Fibroblast of lung (primary cell): ENCODE measurements at regions not wholly inside any gene's neighbourhood (a gene's known extent, or its start where the extent isn't known, plus 50 kb on each side); places are given as distances from the start of the nearest gene placed in this dataset.
"Not testable (repeated sequence)": the region's sequence is repeated elsewhere in the genome, so short reads cannot be mapped to it uniquely, and the experiment has no call there.

Experiments used
- DNase-seq, 2 donors: peaks; one replicate each; pipeline versions ENCODE4 v3.0.0 to v3.0.0-alpha.2; 2010; ENCODE audit warnings: low read depth in 2 of 2
- H2AFZ ChIP-seq: 2 replicates; pipeline ENCODE4 v1.5.1; 2012; ENCODE audit warnings: low read length, control low read depth, inconsistent platforms
- H3K27ac ChIP-seq: 2 replicates; pipeline ENCODE4 v1.5.1; 2011; ENCODE audit warnings: low read length, control low read depth; ENCODE audit not compliant: insufficient read depth
- H3K27me3 ChIP-seq: 2 replicates; pipeline ENCODE4 v1.5.1; 2011; ENCODE audit warnings: mild to moderate bottlenecking, low read length; ENCODE audit not compliant: control insufficient read depth, insufficient read depth
- H3K36me3 ChIP-seq: 2 replicates; pipeline ENCODE4 v1.5.1; 2011; ENCODE audit warnings: low read length; ENCODE audit not compliant: control insufficient read depth, insufficient read depth
- H3K4me1 ChIP-seq: 2 replicates; pipeline ENCODE4 v1.5.1; 2011; ENCODE audit warnings: low read length; ENCODE audit not compliant: control insufficient read depth, insufficient read depth; ENCODE audit errors: extremely low read depth
- H3K4me2 ChIP-seq: 2 replicates; pipeline ENCODE4 v1.5.1; 2011; ENCODE audit warnings: low read length, control low read depth; ENCODE audit not compliant: insufficient read depth; ENCODE audit errors: extremely low read depth
- H3K4me3 ChIP-seq, 4 experiments: fragments of 200-600 bp in 1 of 4; sonication (generic) in 1 of 4; replicated peaks in 1 of 4; 2 replicates each; pipeline ENCODE4 v1.5.1; 2011 to 2016; ENCODE audit warnings: low read length in 4 of 4, low read depth in 3 of 4, mild to moderate bottlenecking in 3 of 4, control low read depth in 2 of 4, inconsistent platforms in 1 of 4, mixed read lengths in 1 of 4; ENCODE audit not compliant: insufficient read depth in 1 of 4; ENCODE audit errors: control extremely low read depth in 1 of 4
- H3K79me2 ChIP-seq: 2 replicates; pipeline ENCODE4 v1.5.1; 2012; ENCODE audit warnings: mild to moderate bottlenecking, low read length, inconsistent platforms; ENCODE audit not compliant: control insufficient read depth, insufficient read depth
- H3K9ac ChIP-seq: 2 replicates; pipeline ENCODE4 v1.5.1; 2011; ENCODE audit warnings: mild to moderate bottlenecking, low read length, control low read depth; ENCODE audit not compliant: insufficient read depth
- H3K9me3 ChIP-seq: 2 replicates; pipeline ENCODE4 v1.5.1; 2012; ENCODE audit warnings: low read depth, low read length; ENCODE audit not compliant: control insufficient read depth, insufficient read depth
- H4K20me1 ChIP-seq: 2 replicates; pipeline ENCODE4 v1.5.1; 2011; ENCODE audit warnings: low read length; ENCODE audit not compliant: control insufficient read depth, insufficient read depth; ENCODE audit errors: extremely low read depth
- EZH2 ChIP-seq: IDR thresholded peaks from 2 replicates; pipeline ENCODE4 v1.5.1; 2012; ENCODE audit warnings: low read length, control low read depth, mild to moderate bottlenecking; ENCODE audit errors: missing control alignments
- TF ChIP-seq, protein P1 (sequence below), 2 donors: IDR thresholded peaks in 1 of 2; conservative IDR thresholded peaks in 1 of 2; 1 replicate in 1 of 2; 2 replicates in 1 of 2; pipeline ENCODE4 v1.5.1; 2011 to 2012; ENCODE audit warnings: low read length in 2 of 2, control low read depth in 1 of 2, inconsistent platforms in 1 of 2, low read depth in 1 of 2, mild to moderate bottlenecking in 1 of 2

DNA sequence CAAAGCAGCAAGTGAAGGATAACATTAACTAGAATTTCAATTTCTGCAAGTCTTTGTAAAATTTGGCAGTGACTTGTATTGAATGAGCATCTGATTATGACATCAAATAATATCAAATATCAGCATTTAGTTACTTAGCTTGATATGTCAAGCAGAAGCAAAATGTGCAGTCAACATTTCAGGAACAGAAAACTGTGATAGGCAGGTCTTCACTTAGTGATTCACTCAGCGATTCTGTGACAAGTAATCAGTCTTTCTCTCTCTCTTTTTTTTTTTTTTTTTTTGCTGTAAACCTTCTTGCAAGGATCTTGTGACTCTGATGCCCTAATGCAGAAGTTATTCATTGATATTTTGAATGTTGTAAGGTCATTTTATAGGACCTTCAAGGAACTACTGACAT, 307.1 kb downstream of the MTERF1 start:
- DNase-seq: no peak
- no peak overlapping the region for H3K27ac ChIP-seq

DNA sequence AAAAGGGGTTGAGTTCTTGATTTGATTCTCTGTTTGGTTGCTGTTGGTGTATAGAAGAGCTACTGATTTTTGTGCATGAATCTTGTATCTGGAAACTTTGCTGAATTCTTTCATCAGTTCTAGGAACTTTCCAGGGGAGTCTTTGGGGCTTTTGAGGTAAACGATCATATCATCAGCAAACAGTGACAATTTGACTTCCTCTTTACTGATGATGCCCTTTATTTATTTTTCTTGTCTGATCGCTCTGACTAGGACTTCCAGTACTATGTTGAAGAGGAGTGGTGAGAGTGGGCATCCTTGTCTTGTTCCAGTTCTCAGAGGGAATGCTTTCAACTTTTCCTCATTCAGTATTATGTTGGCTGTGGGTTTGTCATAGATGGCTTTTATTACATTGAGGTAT, 304.0 kb downstream of the MTERF1 start:
- H3K4me1 ChIP-seq, H3K27ac ChIP-seq, H3K4me2 ChIP-seq, H3K4me3 ChIP-seq, DNase-seq, H3K27me3 ChIP-seq, H4K20me1 ChIP-seq, H3K36me3 ChIP-seq, H3K79me2 ChIP-seq, H3K9me3 ChIP-seq, H2AFZ ChIP-seq, H3K9ac ChIP-seq: not testable (repeated sequence)

More for the DNA sequence above, 307.1 kb downstream of the MTERF1 start:
- Histone ChIP-seq H2AFZ (no peak overlapping the region), H3K9me3 (no peaks in the 10 kb centered on the region), H3K4me2 (no peak overlapping the region), H4K20me1 (no peaks in the 10 kb centered on the region), H3K4me3 (no peak overlapping the region), H3K79me2 (no peaks in the 10 kb centered on the region), H3K4me1 (no peaks in the 10 kb centered on the region), H3K9ac (no peak overlapping the region), H3K36me3 (no peaks in the 10 kb centered on the region), H3K27me3 (no peaks in the 10 kb centered on the region)
- TF ChIP-seq EZH2: no peak
- TF ChIP-seq, protein P1, sequence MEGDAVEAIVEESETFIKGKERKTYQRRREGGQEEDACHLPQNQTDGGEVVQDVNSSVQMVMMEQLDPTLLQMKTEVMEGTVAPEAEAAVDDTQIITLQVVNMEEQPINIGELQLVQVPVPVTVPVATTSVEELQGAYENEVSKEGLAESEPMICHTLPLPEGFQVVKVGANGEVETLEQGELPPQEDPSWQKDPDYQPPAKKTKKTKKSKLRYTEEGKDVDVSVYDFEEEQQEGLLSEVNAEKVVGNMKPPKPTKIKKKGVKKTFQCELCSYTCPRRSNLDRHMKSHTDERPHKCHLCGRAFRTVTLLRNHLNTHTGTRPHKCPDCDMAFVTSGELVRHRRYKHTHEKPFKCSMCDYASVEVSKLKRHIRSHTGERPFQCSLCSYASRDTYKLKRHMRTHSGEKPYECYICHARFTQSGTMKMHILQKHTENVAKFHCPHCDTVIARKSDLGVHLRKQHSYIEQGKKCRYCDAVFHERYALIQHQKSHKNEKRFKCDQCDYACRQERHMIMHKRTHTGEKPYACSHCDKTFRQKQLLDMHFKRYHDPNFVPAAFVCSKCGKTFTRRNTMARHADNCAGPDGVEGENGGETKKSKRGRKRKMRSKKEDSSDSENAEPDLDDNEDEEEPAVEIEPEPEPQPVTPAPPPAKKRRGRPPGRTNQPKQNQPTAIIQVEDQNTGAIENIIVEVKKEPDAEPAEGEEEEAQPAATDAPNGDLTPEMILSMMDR (conservative IDR thresholded peaks at IDR 0.05 in 1 of 2, IDR thresholded peaks at IDR 0.05 in 1 of 2; ENCODE audit: low read depth in 1 of 2, low read length in 2 of 2): no peak

DNA sequence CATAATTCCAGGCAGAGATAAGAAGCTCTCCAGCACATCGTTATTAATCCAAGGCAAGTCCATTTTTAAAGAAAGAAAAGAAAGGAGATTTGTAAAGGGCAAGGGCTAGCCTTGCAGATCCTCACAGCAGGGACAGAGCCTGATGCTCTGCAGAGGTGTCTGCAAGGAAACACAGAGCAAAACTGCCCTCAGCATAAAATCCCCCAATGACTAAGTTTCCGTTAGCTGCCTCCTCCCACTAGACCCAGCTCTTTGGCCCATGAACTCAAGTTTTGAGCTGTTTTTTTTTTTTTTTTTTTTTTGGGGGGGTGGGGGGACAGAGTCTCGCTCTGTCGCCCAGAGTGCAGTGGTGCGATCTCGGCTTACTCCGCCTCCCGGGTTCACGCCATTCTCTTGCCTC, 300.7 kb downstream of the MTERF1 start:
- Histone ChIP-seq H3K27ac (no peak overlapping the region), H3K9me3 (no peaks in the 10 kb centered on the region), H2AFZ (no peak overlapping the region), H3K36me3 (no peaks in the 10 kb centered on the region), H3K27me3 (no peaks in the 10 kb centered on the region), H3K4me1 (no peaks in the 10 kb centered on the region), H3K4me2 (no peak overlapping the region), H3K79me2 (no peaks in the 10 kb centered on the region), H3K9ac (no peak overlapping the region), H3K4me3 (no peak overlapping the region), H4K20me1 (no peaks in the 10 kb centered on the region)
- TF ChIP-seq, protein P1 (conservative IDR thresholded peaks at IDR 0.05 in 1 of 2, IDR thresholded peaks at IDR 0.05 in 1 of 2; ENCODE audit: low read depth in 1 of 2, low read length in 2 of 2): no peak
- no peak for TF ChIP-seq EZH2
- DNase-seq: no peak
